ENCODE measurements at regions not wholly inside any gene's neighbourhood (a gene's known extent, or its start where the extent isn't known, plus 50 kb on each side); places are given as distances from the start of the nearest gene placed in this dataset.

DNA sequence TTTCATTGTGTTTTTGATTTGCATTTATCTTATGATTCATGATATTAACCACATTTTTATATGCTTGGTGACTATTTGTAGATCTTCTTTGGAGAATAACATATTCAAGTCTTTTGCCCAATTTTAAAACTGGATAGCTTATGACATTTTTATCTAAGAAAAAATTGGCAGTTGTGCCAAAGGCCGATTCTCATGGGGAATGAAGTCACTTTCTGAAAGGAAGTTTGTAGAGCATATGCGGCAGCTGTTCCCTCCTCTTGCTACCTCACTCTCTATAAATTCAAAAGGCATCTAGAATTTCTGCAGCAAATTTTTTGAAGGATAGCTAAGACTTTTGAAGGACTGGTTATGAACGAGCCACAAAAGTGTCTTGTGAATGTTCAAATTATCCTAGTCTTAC lies 2353.5 kb downstream of the ARAP2 start:
- ChIA-PET CTCF (no interaction called here), POLR2A (no interaction called here)
- no peaks in the 10 kb centered on the region for H3K36me3 ChIP-seq (ENCODE audit: insufficient read depth, low read length)
- H3K9me3 Mint-ChIP-seq = peaks cover 19% of the 10 kb centered on the region
- intact Hi-C loops (cut with DNase I, micrococcal nuclease) = no loop called here
- H3K27me3 Mint-ChIP-seq = no peaks in the 10 kb centered on the region
- H3K36me3 Mint-ChIP-seq (ENCODE audit: low read depth) = no peaks in the 10 kb centered on the region
- no peak overlapping the region for H3K27ac ChIP-seq (ENCODE audit: low read depth in 1 of 2, low read length in 2 of 2)
- TF ChIP-seq, protein P1, sequence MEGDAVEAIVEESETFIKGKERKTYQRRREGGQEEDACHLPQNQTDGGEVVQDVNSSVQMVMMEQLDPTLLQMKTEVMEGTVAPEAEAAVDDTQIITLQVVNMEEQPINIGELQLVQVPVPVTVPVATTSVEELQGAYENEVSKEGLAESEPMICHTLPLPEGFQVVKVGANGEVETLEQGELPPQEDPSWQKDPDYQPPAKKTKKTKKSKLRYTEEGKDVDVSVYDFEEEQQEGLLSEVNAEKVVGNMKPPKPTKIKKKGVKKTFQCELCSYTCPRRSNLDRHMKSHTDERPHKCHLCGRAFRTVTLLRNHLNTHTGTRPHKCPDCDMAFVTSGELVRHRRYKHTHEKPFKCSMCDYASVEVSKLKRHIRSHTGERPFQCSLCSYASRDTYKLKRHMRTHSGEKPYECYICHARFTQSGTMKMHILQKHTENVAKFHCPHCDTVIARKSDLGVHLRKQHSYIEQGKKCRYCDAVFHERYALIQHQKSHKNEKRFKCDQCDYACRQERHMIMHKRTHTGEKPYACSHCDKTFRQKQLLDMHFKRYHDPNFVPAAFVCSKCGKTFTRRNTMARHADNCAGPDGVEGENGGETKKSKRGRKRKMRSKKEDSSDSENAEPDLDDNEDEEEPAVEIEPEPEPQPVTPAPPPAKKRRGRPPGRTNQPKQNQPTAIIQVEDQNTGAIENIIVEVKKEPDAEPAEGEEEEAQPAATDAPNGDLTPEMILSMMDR (IDR thresholded peaks at IDR 0.05) = no peak
- no peak overlapping the region for H3K27ac Mint-ChIP-seq
- H3K27me3 ChIP-seq (ENCODE audit: control insufficient read depth in 1 of 2, insufficient read depth in 2 of 2, low read length in 2 of 2) = no peaks in the 10 kb centered on the region
- H3K9me3 ChIP-seq (ENCODE audit: control insufficient read depth in 1 of 2, insufficient read depth in 1 of 2, low read length in 2 of 2) = no peaks in the 10 kb centered on the region
- no peak for DNase-seq
- no peak for ATAC-seq (ENCODE audit: poor library complexity)
- no peaks in the 10 kb centered on the region for H3K4me1 Mint-ChIP-seq (ENCODE audit: low read depth)
- no peaks in the 10 kb centered on the region for H3K4me1 ChIP-seq (ENCODE audit: insufficient read depth, low read length)
- H3K4me3 Mint-ChIP-seq = no peak overlapping the region
- H3K4me3 ChIP-seq (ENCODE audit: low read length) = no peak overlapping the region

DNA sequence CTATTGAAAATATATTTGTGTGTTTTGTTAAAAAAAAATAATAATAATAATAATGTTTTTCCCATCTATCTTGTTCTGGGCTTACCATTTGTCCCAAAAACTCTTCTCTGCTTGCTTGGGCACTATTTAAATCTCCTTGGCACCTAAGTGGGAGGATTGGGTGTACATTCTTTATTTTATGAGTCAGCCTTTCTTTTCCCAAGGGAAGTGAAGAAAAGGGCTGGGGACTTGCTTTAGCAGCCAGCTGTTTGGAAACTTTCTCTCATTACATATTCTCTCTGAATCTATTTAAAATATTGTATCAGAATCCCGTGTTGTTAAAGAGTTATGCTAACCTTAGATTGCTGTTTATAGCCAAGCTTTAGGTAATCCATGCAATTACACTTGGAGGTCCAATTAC lies 2332.4 kb downstream of the ARAP2 start:
- no peaks in the 10 kb centered on the region for H3K4me1 ChIP-seq (ENCODE audit: insufficient read depth, low read length)
- intact Hi-C loops (cut with DNase I, micrococcal nuclease) = no loop called here
- DNase-seq (no peak), ATAC-seq (ENCODE audit: poor library complexity) (no peak)
- Mint-ChIP-seq H3K27me3 (no peaks in the 10 kb centered on the region), H3K9me3 (peaks cover 12% of the 10 kb centered on the region), H3K4me1 (ENCODE audit: low read depth) (no peaks in the 10 kb centered on the region), H3K36me3 (ENCODE audit: low read depth) (no peaks in the 10 kb centered on the region), H3K27ac (no peak overlapping the region), H3K4me3 (no peak overlapping the region)
- no peak overlapping the region for H3K27ac ChIP-seq (ENCODE audit: low read depth in 1 of 2, low read length in 2 of 2)
- POLR2A ChIA-PET = no interaction called here
- H3K36me3 ChIP-seq (ENCODE audit: insufficient read depth, low read length) = no peaks in the 10 kb centered on the region
- H3K4me3 ChIP-seq (ENCODE audit: low read length) = no peak overlapping the region
- TF ChIP-seq, protein P1 (IDR thresholded peaks at IDR 0.05) = no peak
- H3K9me3 ChIP-seq (ENCODE audit: control insufficient read depth in 1 of 2, insufficient read depth in 1 of 2, low read length in 2 of 2) = peaks cover 0 to 7% of the 10 kb centered on the region in 2 experiments
- CTCF ChIA-PET = no interaction called here
- no peaks in the 10 kb centered on the region for H3K27me3 ChIP-seq (ENCODE audit: control insufficient read depth in 1 of 2, insufficient read depth in 2 of 2, low read length in 2 of 2)

DNA sequence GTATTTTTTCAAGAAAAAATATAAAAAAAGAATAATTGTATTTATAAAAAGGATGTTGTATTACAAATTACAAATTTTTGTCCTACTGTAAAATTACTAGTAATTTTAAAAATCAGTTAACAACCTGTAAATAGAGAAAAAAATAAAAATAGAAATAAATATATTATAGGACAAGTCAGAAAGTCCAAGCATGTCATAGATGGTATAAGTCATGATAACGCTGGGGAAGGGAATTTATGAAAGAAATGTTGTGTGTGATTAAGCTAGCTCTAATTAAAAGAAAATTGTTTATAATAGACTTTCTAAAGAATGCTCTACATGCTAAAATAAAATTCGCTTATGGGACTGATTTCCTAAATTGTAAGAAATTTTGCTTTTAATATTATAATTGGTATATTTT lies 2329.9 kb downstream of the ARAP2 start:
- no peaks in the 10 kb centered on the region for H3K27me3 Mint-ChIP-seq
- intact Hi-C loops (cut with DNase I, micrococcal nuclease) = no loop called here
- Histone ChIP-seq H3K4me1 (ENCODE audit: insufficient read depth, low read length) (no peaks in the 10 kb centered on the region), H3K27me3 (ENCODE audit: control insufficient read depth in 1 of 2, insufficient read depth in 2 of 2, low read length in 2 of 2) (no peaks in the 10 kb centered on the region), H3K9me3 (ENCODE audit: control insufficient read depth in 1 of 2, insufficient read depth in 1 of 2, low read length in 2 of 2) (peaks cover 0 to 7% of the 10 kb centered on the region in 2 experiments), H3K4me3 (ENCODE audit: low read length) (no peak overlapping the region), H3K36me3 (ENCODE audit: insufficient read depth, low read length) (no peaks in the 10 kb centered on the region), H3K27ac (ENCODE audit: low read depth in 1 of 2, low read length in 2 of 2) (no peak overlapping the region)
- no peak overlapping the region for H3K27ac Mint-ChIP-seq
- ATAC-seq (ENCODE audit: poor library complexity) (no peak), DNase-seq (no peak)
- ChIA-PET CTCF (no interaction called here), POLR2A (no interaction called here)
- no peak overlapping the region for H3K4me3 Mint-ChIP-seq
- H3K4me1 Mint-ChIP-seq (ENCODE audit: low read depth) = no peaks in the 10 kb centered on the region
- TF ChIP-seq, protein P1 (IDR thresholded peaks at IDR 0.05) = no peak
- no peaks in the 10 kb centered on the region for H3K36me3 Mint-ChIP-seq (ENCODE audit: low read depth)
- H3K9me3 Mint-ChIP-seq = peaks cover 2% of the 10 kb centered on the region
